ENCODE measurements at regions not wholly inside any gene's neighbourhood (a gene's known extent, or its start where the extent isn't known, plus 50 kb on each side); places are given as distances from the start of the nearest gene placed in this dataset.

DNA sequence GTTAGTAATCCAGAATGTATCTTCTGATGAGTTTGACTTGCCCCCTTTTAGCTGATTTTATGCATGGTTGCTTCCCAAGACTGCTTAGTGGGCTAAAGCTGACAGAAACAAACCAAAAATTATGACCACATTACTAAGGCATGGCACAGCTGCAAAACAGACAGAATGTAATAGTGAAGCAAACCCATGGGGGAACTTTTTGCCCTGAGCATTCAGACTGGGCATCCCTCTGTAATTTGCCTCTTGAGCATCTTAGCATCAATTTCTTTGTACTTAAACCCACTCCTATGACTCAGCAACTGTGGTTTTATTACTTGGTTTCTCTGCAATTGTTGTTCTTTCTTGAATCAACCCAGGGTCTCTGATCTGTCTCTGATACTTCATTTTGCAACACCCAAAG lies 487.3 kb upstream of the DCC start:
- TF ChIP-seq CTCF (conservative IDR thresholded peaks at IDR 0.05; ENCODE audit: low read length) (no peak), EZH2phosphoT487 (IDR thresholded peaks at IDR 0.05; ENCODE audit: borderline replicate concordance, low read depth, low read length) (no peak)

Data from OCI-LY7 (cell line).